Ovary (tissue), 7 donors: ENCODE measurements at regions not wholly inside any gene's neighbourhood (a gene's known extent, or its start where the extent isn't known, plus 50 kb on each side); places are given as distances from the start of the nearest gene placed in this dataset.

ENCODE experiments used
- DNase-seq, 5 donors: peaks; one replicate each; pipeline ENCODE4 v3.0.0-alpha.2; 2019 to 2020
- H3K27ac ChIP-seq, 2 donors: fragments of 200-600 bp; one replicate each; pipeline versions ENCODE4 v1.5.1 to v1.8.0; 2019 to 2022
- H3K27me3 ChIP-seq: fragments of 200-600 bp; one replicate; pipeline ENCODE4 v1.8.0; 2022
- H3K36me3 ChIP-seq: fragments of 200-600 bp; sonication (generic); one replicate; pipeline ENCODE4 v1.5.1; 2019
- H3K4me1 ChIP-seq: one replicate; pipeline ENCODE4 v1.8.1; 2013; ENCODE audit warnings: mild to moderate bottlenecking, moderate library complexity; ENCODE audit not compliant: insufficient read depth
- H3K4me3 ChIP-seq: fragments of 200-600 bp; sonication (generic); one replicate; pipeline ENCODE4 v1.5.1; 2017
- H3K9me3 ChIP-seq, 2 donors: fragments of 200-600 bp in 1 of 2; sonication (generic) in 1 of 2; one replicate each; pipeline versions ENCODE4 v1.5.1 to v1.8.1; 2013 to 2019; ENCODE audit warnings: mild to moderate bottlenecking in 1 of 2, moderate library complexity in 1 of 2
- CTCF ChIP-seq, 3 donors: fragments of 450-650 bp in 2 of 3; fragments of 200-600 bp in 1 of 3; IDR thresholded peaks; one replicate each; pipeline versions ENCODE4 v1.5.1 to v1.8.0; 2016 to 2022; ENCODE audit warnings: antibody characterized with exemption in 3 of 3, mild to moderate bottlenecking in 1 of 3
- EP300 ChIP-seq: sonication (generic); formaldehyde crosslinking; IDR thresholded peaks from one replicate; pipeline ENCODE4 v1.6.1; 2017; ENCODE audit warnings: antibody characterized with exemption
- POLR2A ChIP-seq: fragments of 450-650 bp; IDR thresholded peaks from one replicate; pipeline ENCODE4 v1.6.1; 2017; ENCODE audit warnings: antibody characterized with exemption, mild to moderate bottlenecking, moderate library complexity
- WGBS, 3 donors: extraction: QIAGEN DNeasy Blood & Tissue Kit in 1 of 3; methylation state at CpG; one replicate each; pipeline versions ENCODE4 v1.1.5 to v1.1.7; 2013 to 2017; 5-methylcytosine and 5-hydroxymethylcytosine counted together
- intact Hi-C, 4 donors: fragments of 100-400 bp; cut with DNase I; formaldehyde crosslinking; loops; one replicate each; pipeline versions ENCODE4 v1.11.0 to v1.15.1; 2022 to 2023
- donor health status: DM: no; HTN: no; CAD: no; lungs with moderate emphysema.
- donor health status: DM: no; HTN: no; CAD: no.
- donor health status: Bipolar disorder and iron deficiency.
- donor health status: DM: no; HTN: no; CAD: no.
- donor health status: DM: yes; HTN: yes; CAD: no.

- H3K4me1 ChIP-seq = no peaks in the 10 kb centered on the region
- intact Hi-C loops = no loop called here
- 94 to 98% (median 95%) methylated on average over 2 of the region's 2 CpGs for WGBS, 3 donors
- no peaks in the 10 kb centered on the region for H3K36me3 ChIP-seq
- no peaks in the 10 kb centered on the region for H3K27me3 ChIP-seq
- no peaks in the 10 kb centered on the region for H3K9me3 ChIP-seq
- no peak for DNase-seq
- TF ChIP-seq CTCF (IDR thresholded peaks at IDR 0.05) = no peak
- TF ChIP-seq POLR2A = no peak
- TF ChIP-seq EP300 = no peak
- no peak overlapping the region for H3K4me3 ChIP-seq
- H3K27ac ChIP-seq = no peak overlapping the region
Observed at GRCh38 chr18:59968583-59968982, 68.8 kb downstream of the PMAIP1 start.

- H3K36me3 ChIP-seq = no peaks in the 10 kb centered on the region
- no peak for DNase-seq
- no peak overlapping the region for H3K4me3 ChIP-seq
- TF ChIP-seq POLR2A (no peak), EP300 (no peak)
- no peaks in the 10 kb centered on the region for H3K9me3 ChIP-seq
- intact Hi-C loops = no loop called here
- H3K4me1 ChIP-seq = no peaks in the 10 kb centered on the region
- no peaks in the 10 kb centered on the region for H3K27me3 ChIP-seq
- 94 to 100% (median 99%) methylated on average over 2 of the region's 2 CpGs for WGBS, 3 donors
- no peak overlapping the region for H3K27ac ChIP-seq
Observed at GRCh38 chr18:59967878-59968277, 68.1 kb downstream of the PMAIP1 start.

- no peaks in the 10 kb centered on the region for H3K27me3 ChIP-seq
- TF ChIP-seq EP300 = no peak
- TF ChIP-seq POLR2A = no peak
- TF ChIP-seq CTCF (IDR thresholded peaks at IDR 0.05) = no peak
- no peak overlapping the region for H3K27ac ChIP-seq
- no peak overlapping the region for H3K4me3 ChIP-seq
- intact Hi-C loops = no loop called here
- H3K9me3 ChIP-seq = no peaks in the 10 kb centered on the region
- DNase-seq = no peak
- no peaks in the 10 kb centered on the region for H3K36me3 ChIP-seq
- WGBS, 3 donors = 71 to 80% (median 76%) methylated on average over 2 of the region's 2 CpGs
- H3K4me1 ChIP-seq = no peaks in the 10 kb centered on the region
Observed at GRCh38 chr18:59966913-59967312, 67.1 kb downstream of the PMAIP1 start.

- H3K4me1 ChIP-seq = no peaks in the 10 kb centered on the region
- 55 to 67% (median 60%) methylated on average over 5 of the region's 5 CpGs for WGBS, 3 donors
- intact Hi-C loops = no loop called here
- H3K27me3 ChIP-seq = no peaks in the 10 kb centered on the region
- no peak overlapping the region for H3K4me3 ChIP-seq
- DNase-seq = no peak
- TF ChIP-seq POLR2A (no peak), CTCF (IDR thresholded peaks at IDR 0.05) (no peak), EP300 (no peak)
- no peaks in the 10 kb centered on the region for H3K9me3 ChIP-seq
- no peaks in the 10 kb centered on the region for H3K36me3 ChIP-seq
- no peak overlapping the region for H3K27ac ChIP-seq
Observed at GRCh38 chr18:59963229-59963628, 63.4 kb downstream of the PMAIP1 start.

- WGBS, 3 donors = 65 to 79% (median 70%) methylated on average over 4 of the region's 4 CpGs
Observed at GRCh38 chr18:59961070-59961469, 61.3 kb downstream of the PMAIP1 start.

More at GRCh38 chr18:59961070-59961469, 61.3 kb downstream of the PMAIP1 start:
- H3K9me3 ChIP-seq = no peaks in the 10 kb centered on the region
- no peaks in the 10 kb centered on the region for H3K36me3 ChIP-seq
- intact Hi-C loops = no loop called here
- no peaks in the 10 kb centered on the region for H3K4me1 ChIP-seq
- no peak overlapping the region for H3K4me3 ChIP-seq
- H3K27ac ChIP-seq = no peak overlapping the region
- H3K27me3 ChIP-seq = no peaks in the 10 kb centered on the region
- no peak for DNase-seq
- TF ChIP-seq POLR2A = no peak
- TF ChIP-seq EP300 = no peak
- TF ChIP-seq CTCF (IDR thresholded peaks at IDR 0.05) = no peak
